ENCODE measurements at regions not wholly inside any gene's neighbourhood (a gene's known extent, or its start where the extent isn't known, plus 50 kb on each side); places are given as distances from the start of the nearest gene placed in this dataset.

GRCh38 chr1:187236199-187236598 is 407.4 kb downstream of the PLA2G4A start:
- TF ChIP-seq POLR2AphosphoS5 (IDR thresholded peaks at IDR 0.05) (no peak), POLR2A (IDR thresholded peaks at IDR 0.05) (no peak), CTCF (IDR thresholded peaks at IDR 0.05 in 8 of 11, conservative IDR thresholded peaks at IDR 0.05 in 3 of 11) (no peak)
- Histone ChIP-seq H3K4me3 (no peak overlapping the region), H3K9me3 (no peaks in the 10 kb centered on the region), H3K4me1 (no peaks in the 10 kb centered on the region), H3K27ac (no peak overlapping the region), H3K36me3 (no peaks in the 10 kb centered on the region), H3K27me3 (replicated peaks in 1 of 7) (no peaks in the 10 kb centered on the region)
- 64 to 84% (median 71%) methylated on average over 2 of the region's 2 CpGs for WGBS, 5 donors
- intact Hi-C loops (cut with DNase I; ENCODE audit: low total_unique reads), result no loop called here
- DNase-seq, result no peak

GRCh38 chr1:187236676-187237075 is 407.9 kb downstream of the PLA2G4A start:
- H3K4me3 ChIP-seq, result no peak overlapping the region
- DNase-seq, result no peak
- no peaks in the 10 kb centered on the region for H3K27me3 ChIP-seq (replicated peaks in 1 of 7)
- no peaks in the 10 kb centered on the region for H3K36me3 ChIP-seq
- no peaks in the 10 kb centered on the region for H3K4me1 ChIP-seq
- no peak for TF ChIP-seq CTCF (IDR thresholded peaks at IDR 0.05 in 8 of 11, conservative IDR thresholded peaks at IDR 0.05 in 3 of 11)
- no peak for TF ChIP-seq POLR2A (IDR thresholded peaks at IDR 0.05)
- TF ChIP-seq POLR2AphosphoS5 (IDR thresholded peaks at IDR 0.05), result no peak
- no peaks in the 10 kb centered on the region for H3K9me3 ChIP-seq
- WGBS, 5 donors, result 70 to 82% (median 77%) methylated on average over 2 of the region's 2 CpGs
- intact Hi-C loops (cut with DNase I; ENCODE audit: low total_unique reads), result no loop called here
- H3K27ac ChIP-seq, result no peak overlapping the region

- TF ChIP-seq CTCF (IDR thresholded peaks at IDR 0.05 in 8 of 11, conservative IDR thresholded peaks at IDR 0.05 in 3 of 11) (no peak), POLR2AphosphoS5 (IDR thresholded peaks at IDR 0.05) (no peak)
- 87 to 94% (median 92%) methylated on average over 3 of the region's 3 CpGs for WGBS, 5 donors
- H3K4me3 ChIP-seq, result no peak overlapping the region
- H3K27me3 ChIP-seq (replicated peaks in 1 of 7), result no peaks in the 10 kb centered on the region
- H3K36me3 ChIP-seq, result no peaks in the 10 kb centered on the region
- intact Hi-C loops (cut with DNase I; ENCODE audit: low total_unique reads), result no loop called here
- H3K9me3 ChIP-seq, result no peaks in the 10 kb centered on the region
- no peak overlapping the region for H3K27ac ChIP-seq
- H3K4me1 ChIP-seq, result no peaks in the 10 kb centered on the region
- no peak for DNase-seq
Measured at GRCh38 chr1:187237542-187237941, 408.8 kb downstream of the PLA2G4A start.

GRCh38 chr1:187241971-187242370 is 413.2 kb downstream of the PLA2G4A start:
- no peaks in the 10 kb centered on the region for H3K4me1 ChIP-seq
- no peak for DNase-seq

More at GRCh38 chr1:187241971-187242370, 413.2 kb downstream of the PLA2G4A start:
- Histone ChIP-seq H3K36me3 (no peaks in the 10 kb centered on the region), H3K27ac (no peak overlapping the region), H3K27me3 (replicated peaks in 1 of 7) (no peaks in the 10 kb centered on the region), H3K4me3 (no peak overlapping the region), H3K9me3 (peaks cover 0 to 10% (median 0%) of the 10 kb centered on the region in 8 donors)
- no peak for TF ChIP-seq CTCF (IDR thresholded peaks at IDR 0.05 in 8 of 11, conservative IDR thresholded peaks at IDR 0.05 in 3 of 11)
- TF ChIP-seq POLR2AphosphoS5 (IDR thresholded peaks at IDR 0.05), result no peak
- no peak for TF ChIP-seq POLR2A (IDR thresholded peaks at IDR 0.05)
- intact Hi-C loops (cut with DNase I; ENCODE audit: low total_unique reads), result no loop called here
